ENCODE measurements at regions not wholly inside any gene's neighbourhood (a gene's known extent, or its start where the extent isn't known, plus 50 kb on each side); places are given as distances from the start of the nearest gene placed in this dataset.
"Not testable (repeated sequence)": the region's sequence is repeated elsewhere in the genome, so short reads cannot be mapped to it uniquely, and the experiment has no call there.

GRCh38 chr3:165984589-165984988, 147.4 kb upstream of the BCHE start:
- no peak for DNase-seq

GRCh38 chr3:165983284-165983683, 146.1 kb upstream of the BCHE start:
- no peak for DNase-seq

GRCh38 chr3:165981318-165981717, 144.1 kb upstream of the BCHE start:
- no peak for DNase-seq

- DNase-seq, result not testable (repeated sequence)
These were observed 123.6 kb upstream of the BCHE start for GRCh38 chr3:165960825-165961224.

GRCh38 chr3:165954171-165954570, 116.9 kb upstream of the BCHE start:
- DNase-seq, result no peak

GRCh38 chr3:165946360-165946759, 109.1 kb upstream of the BCHE start:
- no peak for DNase-seq

- DNase-seq, result no peak
These were observed 101.8 kb upstream of the BCHE start for GRCh38 chr3:165938986-165939540.

DNA sequence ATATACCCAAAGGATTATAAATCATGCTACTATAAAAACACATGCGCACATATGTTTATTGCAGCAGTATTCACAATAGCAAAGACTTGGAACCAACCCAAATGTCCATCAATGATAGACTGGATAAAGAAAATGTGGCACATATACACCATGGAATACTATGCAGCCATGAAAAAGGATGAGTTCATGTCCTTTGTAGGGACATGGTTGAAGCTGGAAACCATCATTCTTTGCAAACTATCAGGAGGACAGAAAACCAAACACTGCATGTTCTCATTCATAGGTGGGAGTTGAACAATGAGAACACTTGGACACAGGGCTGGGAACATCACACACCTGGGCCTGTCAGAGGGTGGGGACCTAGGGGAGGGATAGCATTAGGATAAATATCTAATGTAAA, 98.9 kb upstream of the BCHE start:
- DNase-seq, result not testable (repeated sequence)

GRCh38 chr3:165924301-165924791, 87.1 kb upstream of the BCHE start:
- DNase-seq, result not testable (repeated sequence)

DNA sequence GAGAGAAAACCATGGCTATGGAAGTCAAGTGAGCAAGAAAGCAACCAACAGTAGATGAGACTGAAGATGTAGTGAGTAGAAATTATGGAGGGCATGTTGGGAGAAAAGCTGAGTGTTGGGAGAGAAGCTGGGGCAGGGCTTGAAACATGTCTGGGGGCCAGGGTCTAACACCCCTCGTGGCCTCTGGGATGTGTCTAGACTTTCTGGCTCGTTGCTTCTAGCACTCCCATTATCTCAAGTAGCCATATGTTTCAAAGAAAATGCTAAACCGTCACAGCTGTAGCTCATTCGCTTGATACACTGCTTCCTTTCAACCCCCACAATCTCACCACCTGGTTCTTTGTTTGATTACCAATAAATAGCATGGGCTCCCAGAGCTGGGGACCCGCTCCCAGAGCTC, 83.8 kb upstream of the BCHE start:
- DNase-seq, result no peak

DNA sequence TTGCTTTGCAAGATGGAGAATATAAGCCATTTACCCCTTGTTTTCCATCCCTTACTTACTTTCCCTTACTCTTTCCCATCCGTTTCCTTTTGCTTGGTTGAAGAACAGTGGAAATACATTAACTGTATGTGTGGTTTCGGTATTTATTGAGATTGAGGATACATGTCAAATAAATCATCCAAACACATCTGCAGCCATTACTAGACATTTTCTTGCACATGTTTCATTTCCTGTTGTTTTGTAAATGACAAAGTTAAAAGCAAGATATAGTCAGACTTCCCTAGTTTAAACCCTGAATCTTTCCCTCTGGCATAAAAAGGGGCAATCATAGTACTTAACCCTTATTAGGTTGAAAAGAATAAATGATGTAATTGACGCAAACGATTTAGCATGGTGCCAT, 82.1 kb upstream of the BCHE start:
- DNase-seq, result no peak

- DNase-seq, result no peak
These were observed 81.4 kb upstream of the BCHE start for GRCh38 chr3:165918657-165918979.

DNA sequence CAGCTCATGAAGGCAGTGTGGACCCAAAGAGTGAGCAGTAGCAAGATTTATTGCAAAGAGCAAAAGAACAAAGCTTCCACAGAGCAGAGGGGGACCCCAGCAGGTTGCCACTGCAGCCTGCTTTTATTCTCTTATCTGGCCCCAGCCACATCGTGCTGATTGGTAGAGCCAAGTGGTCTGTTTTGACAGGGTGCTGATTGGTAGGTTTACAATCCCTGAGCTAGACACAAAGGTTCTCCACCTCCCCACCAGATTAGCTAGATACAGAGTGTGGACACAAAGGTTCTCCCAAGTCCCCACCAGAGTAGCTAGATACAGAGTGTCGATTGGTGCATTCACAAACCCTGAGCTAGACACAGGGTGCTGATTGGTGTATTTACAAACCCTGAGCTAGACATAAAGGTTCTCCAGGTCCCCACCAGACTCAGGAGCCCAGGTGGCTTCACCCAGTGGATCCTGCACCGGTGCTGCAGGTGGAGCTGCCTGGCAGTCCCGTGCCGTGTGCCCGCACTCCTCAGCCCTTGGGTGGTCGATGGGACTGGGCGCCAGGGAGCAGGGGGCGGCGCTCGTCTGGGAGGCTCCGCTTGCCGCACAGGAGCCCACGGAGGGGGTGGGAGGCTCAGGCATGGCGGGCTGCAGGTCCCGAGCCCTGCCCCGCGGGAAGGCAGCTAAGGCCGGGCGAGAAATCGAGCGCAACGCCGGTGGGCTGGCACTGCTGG, 80.9 kb upstream of the BCHE start:
- DNase-seq, result not testable (repeated sequence)

DNA sequence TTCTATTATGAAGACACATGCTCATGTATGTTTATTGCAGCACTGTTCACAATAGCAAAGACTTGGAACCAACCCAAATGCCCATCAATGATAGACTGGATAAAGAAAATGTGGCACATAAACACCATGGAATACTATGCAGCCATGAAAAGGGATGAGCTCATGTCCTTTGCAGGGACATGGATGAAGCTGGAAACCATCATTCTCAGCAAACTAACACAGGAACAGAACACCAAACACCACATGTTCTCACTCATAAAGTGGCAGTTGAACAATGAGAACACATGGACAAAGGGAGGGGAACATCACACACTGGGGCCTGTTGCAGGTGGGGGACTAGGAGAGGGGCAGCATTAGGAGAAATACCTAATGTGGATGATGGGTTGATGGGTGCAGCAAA, 77.9 kb upstream of the BCHE start:
- DNase-seq, result not testable (repeated sequence)

- DNase-seq, result no peak
These were observed 66.8 kb upstream of the BCHE start for GRCh38 chr3:165903885-165904630.

DNA sequence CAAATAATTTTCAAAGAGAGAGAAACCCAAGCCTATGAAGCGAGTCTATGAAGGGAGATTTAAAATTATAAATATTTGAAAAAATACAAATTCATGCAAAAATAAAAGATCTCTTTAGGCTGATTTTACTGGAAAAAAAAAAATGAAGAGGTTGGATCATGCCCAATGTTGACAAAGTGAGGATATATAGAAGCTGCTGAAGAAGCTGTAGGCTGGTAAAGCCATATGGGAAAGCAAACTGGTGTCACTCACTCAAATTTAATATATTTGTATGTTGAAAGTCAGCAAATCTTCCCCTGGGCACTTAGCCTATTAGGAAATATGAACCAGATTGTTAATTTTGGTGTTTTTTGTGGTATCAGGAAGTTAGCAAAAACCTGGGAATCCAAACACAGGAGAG, 61.8 kb upstream of the BCHE start:
- no peak for DNase-seq

GRCh38 chr3:165897137-165897536, 59.9 kb upstream of the BCHE start:
- no peak for DNase-seq

- DNase-seq, result no peak
These were observed 58.7 kb upstream of the BCHE start for GRCh38 chr3:165895919-165896318.

DNA sequence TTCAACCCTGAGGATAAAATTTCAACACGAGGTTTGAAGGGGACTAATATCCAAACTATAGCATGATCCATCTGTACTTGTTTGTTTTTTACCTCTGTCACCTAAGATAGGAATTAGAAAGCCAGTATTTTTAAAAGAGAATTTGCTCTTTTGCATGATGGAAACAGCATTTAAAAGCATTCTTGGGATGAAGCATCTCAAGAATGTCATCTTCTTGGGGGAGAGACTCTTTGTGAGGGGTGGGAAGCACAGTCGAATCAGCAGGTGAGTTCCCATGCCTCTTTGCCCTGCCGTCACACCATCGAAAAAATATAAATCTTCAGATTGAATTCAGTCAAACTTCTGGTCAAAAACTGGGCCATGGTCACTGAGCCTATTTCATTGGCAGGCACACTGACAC, 55.3 kb upstream of the BCHE start:
- DNase-seq, result no peak

Measured in DMS153 (cell line).